Globus pallidus (tissue), 1 donor: ENCODE measurements at regions not wholly inside any gene's neighbourhood (a gene's known extent, or its start where the extent isn't known, plus 50 kb on each side); places are given as distances from the start of the nearest gene placed in this dataset.
"Not testable (repeated sequence)": the region's sequence is repeated elsewhere in the genome, so short reads cannot be mapped to it uniquely, and the experiment has no call there.

Experiments
- DNase-seq: peaks from one replicate; pipeline ENCODE4 v3.0.0-alpha.2; 2015; ENCODE audit warnings: low spot score

DNA sequence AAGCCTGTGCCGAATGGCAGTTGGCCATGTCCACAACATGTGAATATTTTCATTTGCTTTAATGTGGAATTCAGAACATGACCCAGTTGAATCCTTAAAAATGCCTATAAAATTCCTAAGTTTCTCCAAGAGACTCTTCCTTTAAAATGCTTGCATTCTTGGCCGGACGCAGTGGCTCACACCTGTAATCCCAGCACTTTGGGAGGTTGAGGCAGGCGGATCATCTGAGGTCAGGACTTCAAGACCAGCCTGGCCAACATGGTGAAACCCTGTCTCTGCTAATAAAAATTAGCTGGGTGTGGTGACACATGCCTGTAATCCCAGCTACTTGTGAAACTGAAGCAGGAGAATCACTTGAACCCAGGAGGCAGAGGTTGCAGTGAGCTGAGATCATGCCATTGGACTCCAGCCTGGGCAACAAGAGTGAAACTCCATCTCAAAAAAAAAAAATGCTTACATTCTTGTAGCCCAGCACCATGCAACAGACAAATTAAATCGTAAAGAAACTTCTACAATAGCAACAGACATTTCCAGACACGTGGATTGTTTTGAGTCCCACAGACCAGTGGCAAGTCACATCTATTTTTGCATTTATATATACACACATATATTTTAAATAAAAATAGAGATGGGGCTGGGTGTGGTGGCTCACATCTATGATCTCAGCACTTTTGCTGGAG lies 274.4 kb downstream of the GOLGA6L6 start:
- DNase-seq: not testable (repeated sequence)

DNA sequence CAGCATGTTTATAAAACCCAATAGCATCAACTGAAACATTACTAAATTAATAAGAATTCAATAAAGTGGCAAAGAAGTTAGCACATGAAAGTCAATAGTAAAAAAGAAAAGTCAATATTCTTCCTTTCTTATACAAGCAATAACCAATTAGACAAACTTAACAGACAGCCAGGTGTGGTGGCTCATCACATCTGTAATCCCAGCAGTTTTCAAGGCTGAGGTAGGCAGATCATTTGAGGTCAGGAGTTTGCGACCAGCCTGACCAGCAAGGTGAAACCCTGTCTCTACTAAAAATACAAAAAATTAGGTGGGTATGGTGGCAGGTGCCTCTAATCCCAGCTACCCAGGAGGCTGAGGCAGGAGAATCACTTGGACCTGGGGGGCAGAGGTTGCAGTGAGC lies 275.9 kb downstream of the GOLGA6L6 start:
- DNase-seq: not testable (repeated sequence)

DNA sequence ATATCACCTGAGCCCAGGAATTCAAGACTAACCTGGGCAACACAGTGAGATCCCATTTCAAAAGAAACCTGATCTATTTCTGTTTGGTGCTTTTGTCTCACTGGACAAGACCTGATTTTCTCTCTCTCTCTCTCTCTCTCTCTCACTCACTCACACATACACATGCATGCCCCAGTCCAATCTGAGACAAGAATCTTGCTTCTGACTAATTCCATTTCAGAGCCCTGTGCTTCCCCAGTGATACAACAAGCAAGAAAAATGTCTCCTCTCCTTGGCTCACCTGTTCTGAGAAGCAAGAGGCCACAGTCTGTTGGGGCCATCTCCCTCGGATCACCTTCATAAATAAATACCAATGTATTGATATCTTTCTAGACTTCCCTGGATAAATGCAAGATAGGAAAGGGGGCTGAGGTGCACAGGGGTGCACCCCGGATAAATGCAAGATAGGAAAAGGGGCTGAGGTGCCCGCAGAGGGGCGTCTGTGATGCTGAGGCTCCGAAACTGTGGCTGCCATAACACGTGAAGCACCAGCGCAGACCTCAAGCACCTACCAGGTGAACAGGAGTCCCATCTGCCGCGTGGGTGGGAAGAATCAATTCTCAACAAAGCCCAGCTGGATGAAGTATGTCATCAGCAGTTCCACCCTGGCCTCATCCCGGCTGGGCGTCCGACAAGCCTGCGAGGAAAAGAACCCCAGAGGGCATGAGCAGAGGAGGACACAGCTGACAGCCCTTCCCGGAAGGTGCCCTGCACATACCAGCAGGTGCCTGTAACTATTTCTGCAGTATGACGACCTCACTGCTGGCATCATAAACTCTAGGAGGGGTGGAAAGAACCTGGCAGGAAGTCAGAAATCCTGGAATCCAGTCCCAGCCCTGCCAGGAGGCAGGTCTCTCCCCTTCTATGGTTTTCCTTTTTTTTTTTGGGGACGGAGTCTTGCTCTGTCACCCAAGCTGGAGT lies 280.0 kb downstream of the GOLGA6L6 start:
- not testable (repeated sequence) for DNase-seq

DNA sequence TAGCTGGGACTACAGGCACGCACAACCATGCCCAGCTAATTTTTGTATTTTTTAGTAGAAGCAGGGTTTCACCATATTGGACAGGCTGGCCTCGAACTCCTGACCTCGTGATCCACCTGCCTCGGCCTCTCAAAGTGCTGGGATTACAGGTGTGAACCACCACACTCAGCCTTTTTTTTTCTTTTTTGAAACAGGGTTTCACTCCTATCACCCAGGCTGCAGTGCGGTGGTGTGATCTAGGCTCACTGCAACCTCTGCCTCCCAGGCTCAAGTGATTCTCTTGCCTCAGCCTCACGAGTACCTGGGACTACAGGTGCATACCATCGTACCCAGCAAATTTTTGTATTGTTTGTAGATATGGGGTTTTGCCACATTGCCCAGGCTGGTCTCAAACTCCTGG lies 280.9 kb downstream of the GOLGA6L6 start:
- DNase-seq: not testable (repeated sequence)

DNA sequence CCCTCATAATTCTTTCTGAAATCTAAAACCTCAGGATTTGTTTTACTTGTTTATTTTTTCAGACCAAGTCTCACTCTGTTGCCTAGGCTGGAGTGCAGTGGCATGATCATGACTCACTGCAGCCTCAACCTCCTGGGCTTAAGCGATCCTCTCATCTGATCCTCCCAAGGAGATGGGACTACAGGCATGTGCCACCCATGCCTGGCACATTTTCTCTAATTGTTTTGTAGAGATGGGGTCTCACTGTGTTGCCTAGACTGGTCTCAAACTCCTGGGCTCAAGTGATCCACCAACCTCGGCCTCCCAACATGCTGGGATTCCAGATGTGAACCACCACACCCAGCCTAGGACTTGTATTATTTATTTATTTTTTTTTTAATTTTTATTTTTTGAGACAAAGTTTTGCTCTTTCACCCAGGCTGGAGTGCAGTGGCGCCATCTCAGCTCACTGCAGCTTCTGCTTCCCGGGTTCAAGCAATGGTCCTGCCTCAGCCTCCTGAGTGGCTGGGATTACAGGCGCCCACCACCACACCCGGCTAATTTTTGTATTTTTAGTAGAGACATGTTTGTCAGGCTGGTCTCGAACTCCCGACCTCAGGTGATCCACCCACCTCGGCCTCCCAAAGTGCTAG lies 281.9 kb downstream of the GOLGA6L6 start:
- not testable (repeated sequence) for DNase-seq

DNA sequence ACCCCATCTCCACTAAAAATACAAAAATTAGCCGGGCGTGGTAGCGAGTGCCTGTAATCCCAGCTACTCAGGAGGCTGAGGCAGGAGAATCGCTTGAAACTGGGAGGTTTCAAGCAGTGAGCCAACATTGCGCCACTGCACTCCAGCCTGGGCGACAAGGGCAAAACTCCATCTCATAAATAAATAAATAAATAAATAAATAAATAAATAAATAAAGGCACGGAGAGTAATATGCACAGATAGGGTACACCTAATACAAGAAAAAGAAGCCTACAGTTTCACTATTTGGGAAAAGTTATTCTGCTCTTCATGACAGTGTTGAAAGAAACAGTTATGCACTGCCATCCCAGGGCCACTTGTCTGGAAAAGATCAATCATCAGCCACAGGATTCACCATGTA lies 285.2 kb downstream of the GOLGA6L6 start:
- not testable (repeated sequence) for DNase-seq

DNA sequence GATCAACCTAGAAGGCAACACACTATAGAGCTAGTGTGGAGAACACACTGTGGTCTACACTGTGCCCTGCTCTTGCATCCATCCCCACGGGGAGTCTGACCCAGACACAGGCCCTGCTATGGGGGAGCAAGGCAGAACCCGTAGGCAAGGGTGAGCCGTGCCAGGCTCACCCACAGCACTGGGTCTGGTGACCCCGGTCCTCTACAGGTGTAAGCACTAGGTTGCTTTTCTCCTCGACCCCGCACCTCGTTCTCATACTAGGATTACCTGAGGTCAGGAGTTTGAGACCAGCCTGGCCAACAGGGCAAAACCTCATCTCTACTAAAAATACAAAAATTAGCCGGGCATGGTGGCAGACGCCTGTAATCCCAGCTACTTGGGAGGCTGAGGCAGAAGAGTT lies 286.0 kb downstream of the GOLGA6L6 start:
- DNase-seq: not testable (repeated sequence)

DNA sequence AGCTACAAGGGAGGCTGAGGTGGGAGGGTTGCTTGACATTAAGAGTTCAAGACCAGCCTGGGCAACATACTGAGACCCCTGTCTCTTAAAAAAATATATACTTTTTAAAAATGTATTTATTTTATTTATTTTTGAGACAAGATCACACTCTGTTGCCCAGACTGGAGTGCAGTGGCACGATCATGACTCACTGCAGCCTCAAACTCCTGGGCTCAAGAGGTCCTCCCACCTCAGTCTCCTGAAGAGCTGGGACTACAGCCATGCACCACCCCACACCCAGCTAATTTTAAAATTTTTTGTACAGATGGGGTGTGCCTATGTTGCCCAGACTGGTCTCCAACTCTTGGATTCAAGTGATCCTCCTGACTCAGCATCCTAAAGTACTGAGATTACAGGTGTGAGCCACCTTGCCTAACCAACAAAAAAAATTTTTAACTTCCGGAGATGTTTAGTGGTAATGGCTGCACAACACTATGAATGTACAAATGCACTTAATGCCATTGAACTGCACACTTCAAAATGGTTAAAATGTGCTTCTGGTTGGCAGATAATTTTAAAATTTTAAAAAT lies 288.5 kb downstream of the GOLGA6L6 start:
- not testable (repeated sequence) for DNase-seq

DNA sequence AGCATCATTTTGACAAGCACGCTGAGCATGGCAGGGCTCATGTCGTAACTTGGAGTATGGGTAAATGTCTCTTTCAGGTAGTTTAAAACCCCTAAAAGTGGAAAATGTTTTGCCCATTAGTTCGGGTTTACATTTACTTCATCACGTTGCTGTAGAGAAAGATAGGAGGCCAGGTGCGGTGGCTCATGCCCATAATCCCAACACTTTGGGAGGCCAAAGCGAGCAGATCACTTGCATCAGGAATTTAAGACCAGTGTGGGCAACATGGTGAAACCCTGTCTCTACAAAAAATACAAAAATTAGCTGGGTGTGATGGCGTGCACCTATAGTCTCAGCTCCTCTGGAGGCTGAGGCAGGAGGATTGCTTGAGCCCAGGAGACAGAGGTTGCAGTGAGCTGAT lies 289.6 kb downstream of the GOLGA6L6 start:
- DNase-seq: not testable (repeated sequence)

DNA sequence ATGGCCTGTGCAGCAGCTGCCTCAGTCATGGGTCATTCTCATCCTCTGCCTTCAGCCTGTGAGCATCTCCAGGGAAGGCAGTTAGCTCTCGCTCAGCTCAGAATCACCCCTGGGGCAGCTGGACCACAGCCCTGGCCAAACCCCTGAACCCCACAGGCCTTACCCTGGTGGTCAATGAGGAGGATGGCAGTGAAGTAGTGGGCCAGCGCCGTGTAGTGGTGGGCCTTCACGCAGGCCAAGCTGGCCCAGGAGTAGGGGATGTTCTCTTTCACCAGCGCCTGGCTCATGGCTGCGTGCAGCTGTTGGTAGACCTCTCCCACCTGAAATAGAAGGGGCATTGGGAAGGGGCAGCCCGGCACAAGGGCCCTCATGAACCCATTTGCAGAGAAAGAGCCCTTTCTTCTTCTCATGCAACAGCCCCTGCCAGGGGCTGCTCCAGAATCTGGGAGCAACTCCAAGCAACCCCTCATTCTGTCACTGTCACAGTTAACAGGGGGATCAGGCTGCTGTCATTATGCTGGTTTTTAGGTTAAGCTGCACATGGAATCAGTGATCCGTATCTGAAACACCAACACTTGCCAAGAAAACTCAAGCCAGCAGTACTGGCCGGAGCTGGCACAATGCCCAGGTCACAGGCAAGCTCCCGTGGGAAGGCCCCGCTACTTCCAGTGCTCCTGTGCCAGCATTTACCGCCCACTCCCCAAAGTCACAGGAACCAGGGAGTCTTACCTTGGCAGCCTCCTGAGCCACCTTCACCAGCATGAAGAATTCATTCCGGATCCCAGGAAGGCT lies 290.2 kb downstream of the GOLGA6L6 start:
- DNase-seq: not testable (repeated sequence)

DNA sequence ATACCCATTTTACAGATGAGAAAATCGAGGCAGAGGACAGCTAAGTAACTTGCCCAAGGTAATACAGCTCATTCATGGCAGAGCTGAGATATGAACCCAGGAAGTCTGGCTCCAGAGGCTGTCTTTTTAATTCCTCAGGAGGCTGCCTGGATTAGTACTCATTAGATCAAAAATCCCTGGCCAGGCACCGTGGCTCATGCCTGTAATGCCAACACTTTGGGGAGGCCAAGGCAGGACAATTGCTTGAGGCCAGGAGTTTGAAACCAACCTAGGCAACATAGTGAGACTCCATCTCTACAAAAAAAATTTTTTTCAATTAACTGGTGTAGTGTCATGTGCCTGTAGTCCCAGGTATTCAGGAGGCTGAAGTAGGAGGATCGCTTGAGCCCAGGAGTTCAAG lies 291.4 kb downstream of the GOLGA6L6 start:
- DNase-seq: not testable (repeated sequence)

DNA sequence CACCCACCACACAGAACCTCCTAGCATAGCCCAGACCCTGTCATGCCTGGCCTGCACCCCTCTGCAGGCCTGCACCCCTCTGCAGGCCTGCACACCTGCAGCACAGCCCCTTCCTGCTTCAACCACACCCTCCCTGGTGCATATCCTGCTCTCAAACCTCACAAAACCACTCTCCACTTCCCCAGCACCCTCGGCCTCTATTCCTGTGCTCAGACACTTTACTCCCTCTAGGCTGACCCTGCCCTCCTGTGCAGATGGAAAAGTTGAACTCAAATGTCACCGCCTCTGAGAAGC lies 292.0 kb downstream of the GOLGA6L6 start:
- not testable (repeated sequence) for DNase-seq

DNA sequence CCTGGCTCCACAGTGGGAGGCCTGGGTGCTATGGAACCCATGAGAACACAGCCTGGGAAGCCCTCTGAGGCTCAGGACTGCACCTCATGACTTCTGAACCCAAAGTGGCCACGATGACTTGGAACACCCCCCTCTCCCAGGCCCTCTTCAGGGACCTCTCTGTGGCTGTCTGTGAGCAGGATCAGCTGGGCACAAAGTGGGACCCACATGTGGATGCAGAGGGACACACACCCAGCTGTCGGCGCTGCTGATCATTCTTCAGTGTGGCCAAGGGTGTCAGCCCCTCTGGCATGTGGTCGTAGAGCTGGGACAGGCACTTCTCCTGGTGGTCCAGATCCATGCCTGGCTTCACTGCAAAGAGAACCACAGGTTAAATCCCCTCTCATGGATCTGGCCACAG lies 293.2 kb downstream of the GOLGA6L6 start:
- DNase-seq: not testable (repeated sequence)

DNA sequence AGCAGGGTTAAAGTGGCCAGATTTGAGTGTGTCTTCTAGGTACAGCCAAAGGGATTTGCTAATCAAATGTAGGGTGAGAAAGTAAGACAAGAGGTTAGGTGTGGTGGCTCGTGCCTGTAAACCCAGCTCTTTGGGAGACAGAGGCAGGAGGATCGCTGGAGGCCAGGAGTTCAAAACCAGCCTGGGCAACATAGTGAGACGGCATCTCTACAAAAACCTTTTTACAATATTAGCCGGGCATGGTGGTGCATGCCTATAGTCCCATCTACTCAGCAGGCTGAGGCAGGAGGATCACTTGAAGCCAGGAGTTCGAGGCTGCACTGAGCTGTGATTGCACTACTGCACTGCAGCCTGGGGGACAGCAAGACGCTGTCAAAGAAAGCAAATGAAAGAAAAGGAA lies 294.5 kb downstream of the GOLGA6L6 start:
- not testable (repeated sequence) for DNase-seq

DNA sequence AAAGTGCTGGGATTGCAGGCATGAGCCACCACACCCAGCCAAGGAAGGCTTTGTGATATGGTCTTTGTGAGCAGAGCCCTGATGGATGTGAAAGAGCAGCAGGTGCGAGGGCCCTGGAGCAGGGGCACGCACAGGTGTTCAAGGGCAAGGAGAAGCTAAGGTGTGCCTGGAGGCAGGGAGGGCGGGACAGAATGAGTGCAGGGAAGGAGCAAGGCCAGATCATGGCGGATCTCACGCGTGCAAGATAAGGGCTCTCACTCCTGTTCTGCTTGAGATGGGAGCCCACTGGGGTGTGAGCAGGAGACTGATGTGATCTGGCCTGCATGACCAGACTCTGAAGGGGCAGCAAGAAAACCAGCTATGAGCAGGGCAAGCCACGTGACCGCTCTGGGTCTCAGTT lies 295.0 kb downstream of the GOLGA6L6 start:
- DNase-seq: not testable (repeated sequence)

DNA sequence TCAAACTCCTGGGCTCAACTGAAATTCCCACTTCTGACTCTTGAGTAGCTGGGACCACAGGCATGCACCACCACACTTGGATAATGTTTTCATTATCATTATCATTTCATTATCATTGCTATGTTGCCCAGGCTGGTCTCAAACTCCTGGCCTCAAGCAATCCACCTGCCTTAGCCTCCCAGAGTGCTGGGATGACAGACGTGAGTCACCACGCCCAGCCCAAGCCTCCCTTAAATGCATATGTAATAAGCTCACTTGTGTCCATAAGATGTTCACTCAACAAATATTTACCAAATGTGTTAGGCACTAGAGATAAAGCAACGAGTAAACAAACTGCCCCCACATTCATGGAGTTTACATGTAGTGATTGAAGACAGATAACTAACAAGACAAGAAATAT lies 295.7 kb downstream of the GOLGA6L6 start:
- DNase-seq: not testable (repeated sequence)

DNA sequence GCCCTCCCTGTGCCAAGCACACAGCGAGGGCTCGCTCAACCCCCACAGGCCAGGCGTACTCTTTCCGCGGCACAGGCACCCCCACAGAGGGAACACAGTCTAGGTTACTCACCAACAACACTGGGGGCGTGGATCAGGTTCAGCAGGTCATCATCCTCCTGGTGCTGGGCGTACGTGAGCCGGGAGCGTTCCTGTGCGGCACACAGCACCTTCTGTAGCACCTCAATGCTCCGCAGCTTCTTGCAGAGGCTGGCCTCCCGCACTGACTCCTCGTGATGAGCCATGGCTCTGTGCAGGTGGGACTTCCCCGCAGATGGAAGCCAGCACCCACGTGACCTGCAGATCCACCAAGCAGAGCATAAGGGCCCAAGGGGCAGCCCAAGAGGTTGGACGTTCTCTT lies 296.8 kb downstream of the GOLGA6L6 start:
- not testable (repeated sequence) for DNase-seq

DNA sequence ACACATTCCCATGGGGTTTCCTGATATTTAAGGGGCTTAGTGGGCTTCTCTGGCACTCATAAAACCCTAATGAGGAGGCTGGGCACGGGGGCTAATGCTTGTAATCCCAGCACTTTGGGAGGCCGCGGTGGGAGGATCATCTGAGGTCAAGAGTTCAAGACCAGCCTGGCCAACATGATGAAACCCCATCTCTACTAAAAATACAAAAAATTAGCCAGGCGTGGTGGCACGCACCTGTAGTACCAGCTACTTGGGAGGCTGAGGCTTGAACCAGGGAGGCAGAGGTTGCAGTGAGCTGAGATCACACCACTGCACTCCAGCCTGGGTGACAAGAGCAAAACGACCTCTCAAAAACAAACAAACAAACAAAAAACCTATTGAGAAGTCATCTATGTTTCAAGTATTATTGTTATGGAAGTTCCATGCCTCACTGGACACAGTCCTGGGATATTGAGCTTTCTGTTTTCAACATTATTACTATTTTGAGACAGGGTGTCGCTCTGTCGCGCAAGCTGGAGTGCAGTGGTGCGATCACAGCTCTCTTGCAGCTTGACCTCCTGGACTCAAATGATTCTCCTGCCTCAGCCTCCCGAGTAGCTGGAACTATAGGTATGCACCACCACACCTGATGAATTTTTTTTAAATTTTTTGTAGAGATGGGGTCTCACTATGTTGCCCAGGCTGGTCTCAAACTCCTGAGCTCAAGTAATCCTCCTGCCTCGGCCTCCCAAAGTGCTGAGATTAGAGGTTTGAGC lies 297.9 kb downstream of the GOLGA6L6 start:
- DNase-seq: not testable (repeated sequence)

DNA sequence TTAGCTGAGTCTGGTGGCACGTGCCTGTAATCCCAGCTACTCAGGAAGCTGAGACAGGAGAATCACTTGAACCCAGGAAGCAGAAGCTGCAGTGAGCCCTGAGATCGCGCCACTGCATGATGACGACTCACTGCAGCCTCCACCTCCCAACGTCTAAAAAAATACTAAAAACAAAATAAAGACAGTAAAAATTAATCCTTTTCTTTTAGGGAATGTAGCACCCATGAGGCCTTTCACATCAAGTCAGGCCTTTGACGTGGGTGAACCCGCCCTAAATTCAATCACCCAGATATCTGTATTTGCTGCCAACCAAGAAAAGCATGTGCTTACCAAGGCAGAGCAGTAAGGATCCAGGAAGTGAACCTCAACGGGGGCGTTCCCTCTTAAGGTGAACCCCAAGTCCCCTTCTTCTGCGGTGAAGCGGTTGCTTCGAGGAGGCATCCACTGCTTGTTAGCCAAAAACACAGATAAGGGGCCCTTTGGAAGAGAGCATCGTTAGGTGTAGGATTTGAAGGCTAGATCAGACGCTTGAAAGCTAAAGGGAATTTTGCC lies 301.2 kb downstream of the GOLGA6L6 start:
- not testable (repeated sequence) for DNase-seq

DNA sequence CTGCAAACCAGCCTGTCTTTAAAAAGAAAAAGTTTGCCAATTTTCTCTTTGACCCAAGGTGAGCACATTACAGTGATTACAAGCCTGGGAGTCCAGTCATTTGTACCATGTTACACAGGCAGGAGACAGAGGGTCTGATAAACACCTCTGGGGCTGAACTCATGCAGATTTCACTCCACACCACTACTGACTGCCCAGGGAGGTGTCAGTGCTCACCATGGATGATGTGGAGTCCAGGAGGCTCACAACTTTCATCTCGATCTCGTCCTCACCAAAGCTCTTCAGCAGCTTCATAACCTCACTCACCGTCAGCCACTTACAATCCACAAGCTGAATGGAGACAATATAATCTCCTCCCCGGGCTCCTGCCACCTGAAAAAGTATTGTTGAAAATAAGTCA lies 302.4 kb downstream of the GOLGA6L6 start:
- DNase-seq: not testable (repeated sequence)
